Calu3 (cell line): ENCODE measurements at regions not wholly inside any gene's neighbourhood (a gene's known extent, or its start where the extent isn't known, plus 50 kb on each side); places are given as distances from the start of the nearest gene placed in this dataset.

Experiments used
- BruUV-seq: library from RNA; stranded (reverse); fragments of 400-500 nt; replicated peaks from 2 replicates; lab custom pipeline; 2021; lab: Mats Ljungman, UMichigan
- CTCF ChIA-PET: fragments of 300-600 bp; sonication (Branson Sonifier 250); formaldehyde crosslinking; loops from one replicate; lab custom pipeline; 2022; ENCODE audit warnings: antibody characterized with exemption; lab: Charles Lee
- DNase-seq: peaks from one replicate; pipeline ENCODE4 v3.0.0; 2022
- H3K27ac Mint-ChIP-seq: one replicate; pipeline ENCODE4 v1.8.0; 2022; ENCODE audit warnings: mixed read lengths; ENCODE audit not compliant: unreplicated experiment
- H3K27me3 Mint-ChIP-seq: one replicate; pipeline ENCODE4 v1.8.0; 2022; ENCODE audit warnings: mixed read lengths; ENCODE audit not compliant: unreplicated experiment
- H3K36me3 Mint-ChIP-seq: one replicate; pipeline ENCODE4 v1.8.0; 2022; ENCODE audit warnings: mild to moderate bottlenecking, moderate library complexity, mixed read lengths; ENCODE audit not compliant: insufficient read depth, unreplicated experiment
- H3K4me1 Mint-ChIP-seq: one replicate; pipeline ENCODE4 v1.8.0; 2022; ENCODE audit warnings: mild to moderate bottlenecking, low read depth, mixed read lengths; ENCODE audit not compliant: unreplicated experiment
- H3K4me3 Mint-ChIP-seq: one replicate; pipeline ENCODE4 v1.8.0; 2022; ENCODE audit warnings: mild to moderate bottlenecking, low read depth, moderate library complexity, mixed read lengths; ENCODE audit not compliant: unreplicated experiment
- H3K9me3 Mint-ChIP-seq: one replicate; pipeline ENCODE4 v1.8.0; 2022; ENCODE audit warnings: low read depth, mixed read lengths; ENCODE audit not compliant: unreplicated experiment
- CTCF ChIP-seq: fragments of 200-600 bp; IDR thresholded peaks from one replicate; pipeline ENCODE4 v1.8.0; 2022; ENCODE audit warnings: antibody characterized with exemption; ENCODE audit not compliant: unreplicated experiment
- intact Hi-C: fragments of 100-400 bp; cut with micrococcal nuclease; formaldehyde crosslinking; loops from one replicate; pipeline ENCODE4 v1.10.0; 2022; ENCODE audit not compliant: unreplicated experiment

- H3K36me3 Mint-ChIP-seq, result no peaks in the 10 kb centered on the region
- no peak for TF ChIP-seq CTCF
- CTCF ChIA-PET, result no interaction called here
- no peak for DNase-seq
- H3K27me3 Mint-ChIP-seq, result peaks cover 72% of the 10 kb centered on the region
- H3K27ac Mint-ChIP-seq, result no peak overlapping the region
- intact Hi-C loops, result loop anchor here (10.0 kb wide), 1 partner anchor 62 kb away; no protein-coding TSS in a partner anchor
- no peaks in the 10 kb centered on the region for H3K9me3 Mint-ChIP-seq
- no TSS peak for BruUV-seq
- H3K4me3 Mint-ChIP-seq, result no peak overlapping the region
- no peaks in the 10 kb centered on the region for H3K4me1 Mint-ChIP-seq
These were observed 308.6 kb upstream of the NPVF start for GRCh38 chr7:25536851-25537250.

GRCh38 chr7:25537662-25538375 lies 309.5 kb upstream of the NPVF start:
- Mint-ChIP-seq H3K4me1 (no peaks in the 10 kb centered on the region), H3K4me3 (no peak overlapping the region), H3K27ac (no peak overlapping the region), H3K9me3 (no peaks in the 10 kb centered on the region), H3K36me3 (no peaks in the 10 kb centered on the region), H3K27me3 (peaks cover 73% of the 10 kb centered on the region)
- BruUV-seq, result no TSS peak
- intact Hi-C loops, result loop anchor here (10.0 kb wide), 1 partner anchor 63 kb away; no protein-coding TSS in a partner anchor
- no peak for TF ChIP-seq CTCF
- no peak for DNase-seq
- CTCF ChIA-PET, result no interaction called here

GRCh38 chr7:25541094-25541821 lies 313.0 kb upstream of the NPVF start:
- peaks cover 91% of the 10 kb centered on the region for H3K27me3 Mint-ChIP-seq
- CTCF ChIA-PET, result interaction anchor here (0.7 to 0.9 kb wide), 2 partner anchors 27 to 155 kb away, joined by 3 read pairs; no protein-coding TSS in a partner anchor
- no peak for TF ChIP-seq CTCF
- BruUV-seq, result no TSS peak
- H3K27ac Mint-ChIP-seq, result no peak overlapping the region
- H3K9me3 Mint-ChIP-seq, result no peaks in the 10 kb centered on the region
- no peak for DNase-seq
- no peaks in the 10 kb centered on the region for H3K4me1 Mint-ChIP-seq
- no peak overlapping the region for H3K4me3 Mint-ChIP-seq
- H3K36me3 Mint-ChIP-seq, result no peaks in the 10 kb centered on the region
- intact Hi-C loops, result no loop called here

GRCh38 chr7:25541877-25542276 lies 313.6 kb upstream of the NPVF start:
- DNase-seq, result no peak
- H3K4me3 Mint-ChIP-seq, result no peak overlapping the region
- no peaks in the 10 kb centered on the region for H3K36me3 Mint-ChIP-seq
- TF ChIP-seq CTCF, result no peak
- H3K4me1 Mint-ChIP-seq, result no peaks in the 10 kb centered on the region
- H3K9me3 Mint-ChIP-seq, result no peaks in the 10 kb centered on the region
- no peak overlapping the region for H3K27ac Mint-ChIP-seq
- no TSS peak for BruUV-seq
- intact Hi-C loops, result no loop called here
- peaks cover 90% of the 10 kb centered on the region for H3K27me3 Mint-ChIP-seq
- CTCF ChIA-PET, result no interaction called here
